CD14-positive monocyte (primary cell): ENCODE measurements at regions not wholly inside any gene's neighbourhood (a gene's known extent, or its start where the extent isn't known, plus 50 kb on each side); places are given as distances from the start of the nearest gene placed in this dataset.

Experiments
- DNase-seq, 3 donors: peaks; one replicate each; pipeline ENCODE4 v3.0.0-alpha.2; 2011 to 2022
- H2AFZ ChIP-seq: 2 replicates; pipeline ENCODE4 v1.6.0; 2012; ENCODE audit warnings: mild to moderate bottlenecking, low read depth, low read length, inconsistent platforms; ENCODE audit not compliant: insufficient read depth, poor library complexity, severe bottlenecking
- H3K27ac ChIP-seq, 2 donors: 1 replicate in 1 of 2; 2 replicates in 1 of 2; pipeline ENCODE4 v1.5.1; 2012 to 2013; ENCODE audit warnings: low read length in 2 of 2, control low read depth in 1 of 2, inconsistent platforms in 1 of 2, low read depth in 1 of 2, mild to moderate bottlenecking in 1 of 2
- H3K27me3 ChIP-seq, 2 donors: one replicate each; pipeline versions ENCODE4 v1.6.0 to v1.6.1; 2011 to 2013; ENCODE audit warnings: low read length in 2 of 2; ENCODE audit not compliant: control insufficient read depth in 2 of 2, insufficient read depth in 2 of 2
- H3K36me3 ChIP-seq, 2 donors: replicated peaks in 1 of 2; 1 replicate in 1 of 2; 2 replicates in 1 of 2; pipeline versions ENCODE4 v1.5.1 to v1.6.1; 2012 to 2013; ENCODE audit warnings: low read length in 2 of 2, control low read depth in 1 of 2, inconsistent platforms in 1 of 2, mild to moderate bottlenecking in 1 of 2; ENCODE audit not compliant: insufficient read depth in 2 of 2, control insufficient read depth in 1 of 2
- H3K4me1 ChIP-seq, 2 donors: 1 replicate in 1 of 2; 2 replicates in 1 of 2; pipeline versions ENCODE4 v1.5.1 to v1.6.1; 2012 to 2013; ENCODE audit warnings: low read length in 2 of 2, control low read depth in 1 of 2, inconsistent platforms in 1 of 2, mild to moderate bottlenecking in 1 of 2, moderate library complexity in 1 of 2; ENCODE audit not compliant: insufficient read depth in 2 of 2, control insufficient read depth in 1 of 2
- H3K4me2 ChIP-seq: replicated peaks from 2 replicates; pipeline ENCODE3; 2012; ENCODE audit warnings: low read length, moderate library complexity, mild to moderate bottlenecking; ENCODE audit not compliant: poor library complexity, severe bottlenecking; ENCODE audit errors: extremely low read depth
- H3K4me3 ChIP-seq, 3 experiments: fragments of 200-600 bp in 1 of 3; sonication (generic) in 1 of 3; replicated peaks in 1 of 3; 1 replicate in 2 of 3; 2 replicates in 1 of 3; pipeline ENCODE4 v1.5.1; 2011 to 2013; ENCODE audit warnings: low read length in 3 of 3, mild to moderate bottlenecking in 3 of 3, control low read depth in 2 of 3, low read depth in 2 of 3, inconsistent platforms in 1 of 3, moderate library complexity in 1 of 3
- H3K79me2 ChIP-seq: 2 replicates; pipeline ENCODE4 v1.6.0; 2012; ENCODE audit warnings: mild to moderate bottlenecking, control low read depth, inconsistent platforms, low read length, moderate library complexity; ENCODE audit not compliant: insufficient read depth
- H3K9ac ChIP-seq: 2 replicates; pipeline ENCODE4 v1.6.0; 2017; ENCODE audit warnings: low read length, mild to moderate bottlenecking; ENCODE audit not compliant: insufficient read depth, poor library complexity, severe bottlenecking
- H3K9me3 ChIP-seq, 2 donors: replicated peaks in 1 of 2; 1 replicate in 1 of 2; 2 replicates in 1 of 2; pipeline versions ENCODE4 v1.5.1 to v1.6.1; 2012 to 2013; ENCODE audit warnings: low read length in 2 of 2, control low read depth in 1 of 2; ENCODE audit not compliant: control insufficient read depth in 1 of 2, insufficient read depth in 1 of 2
- H4K20me1 ChIP-seq: 2 replicates; pipeline ENCODE4 v1.6.0; 2012; ENCODE audit warnings: mild to moderate bottlenecking, low read length, control low read depth, moderate library complexity; ENCODE audit not compliant: insufficient read depth
- H3K27ac Mint-ChIP-seq, 7 donors: one replicate each; pipeline ENCODE4 v1.8.0; 2020; ENCODE audit warnings: mild to moderate bottlenecking in 7 of 7, mixed read lengths in 7 of 7, moderate library complexity in 6 of 7, inconsistent platforms in 2 of 7
- H3K27me3 Mint-ChIP-seq, 3 donors: one replicate each; pipeline ENCODE4 v1.8.0; 2021 to 2022; ENCODE audit warnings: low read depth in 3 of 3, mild to moderate bottlenecking in 3 of 3, mixed read lengths in 3 of 3, moderate library complexity in 3 of 3, inconsistent platforms in 1 of 3
- H3K36me3 Mint-ChIP-seq, 2 donors: one replicate each; pipeline ENCODE4 v1.8.0; 2020; ENCODE audit warnings: mixed read lengths in 2 of 2, inconsistent platforms in 1 of 2, mild to moderate bottlenecking in 1 of 2
- H3K4me1 Mint-ChIP-seq: one replicate; pipeline ENCODE4 v1.8.0; 2020; ENCODE audit warnings: mild to moderate bottlenecking, mixed read lengths
- H3K4me3 Mint-ChIP-seq, 2 donors: one replicate each; pipeline ENCODE4 v1.8.0; 2020; ENCODE audit warnings: mild to moderate bottlenecking in 2 of 2, mixed read lengths in 2 of 2, moderate library complexity in 1 of 2
- H3K9me3 Mint-ChIP-seq, 7 donors: one replicate each; pipeline ENCODE4 v1.8.0; 2020 to 2022; ENCODE audit warnings: mixed read lengths in 7 of 7, mild to moderate bottlenecking in 6 of 7, moderate library complexity in 6 of 7, inconsistent platforms in 2 of 7
- CTCF ChIP-seq: fragments of 200-600 bp; IDR thresholded peaks from one replicate; pipeline ENCODE4 v1.8.0; 2022; ENCODE audit warnings: antibody characterized with exemption, mild to moderate bottlenecking
- WGBS: methylation state at CpG from one replicate; pipeline ENCODE4 v1.1.5; 2013; ENCODE audit warnings: missing lambda C conversion rate; ENCODE audit not compliant: insufficient coverage; 5-methylcytosine and 5-hydroxymethylcytosine counted together
- intact Hi-C, 2 donors: fragments of 100-400 bp; cut with micrococcal nuclease; formaldehyde crosslinking; loops; one replicate each; pipeline versions ENCODE4 v1.15.0 to v1.15.1; 2023

- Histone ChIP-seq H3K9me3 (no peaks in the 10 kb centered on the region), H3K27ac (no peak overlapping the region), H3K36me3 (no peaks in the 10 kb centered on the region), H3K79me2 (no peaks in the 10 kb centered on the region), H2AFZ (no peak overlapping the region), H3K4me1 (no peaks in the 10 kb centered on the region), H3K9ac (no peak overlapping the region), H3K4me3 (no peak overlapping the region), H4K20me1 (no peaks in the 10 kb centered on the region), H3K4me2 (no peak overlapping the region), H3K27me3 (no peaks in the 10 kb centered on the region)
- H3K4me1 Mint-ChIP-seq: peaks cover 5% of the 10 kb centered on the region
- H3K27me3 Mint-ChIP-seq: no peaks in the 10 kb centered on the region
- no peak overlapping the region for H3K27ac Mint-ChIP-seq
- 94% methylated on average over 2 of the region's 2 CpGs for WGBS
- no peak overlapping the region for H3K4me3 Mint-ChIP-seq
- DNase-seq: no peak
- intact Hi-C loops: no loop called here
- no peak for TF ChIP-seq CTCF
- no peaks in the 10 kb centered on the region for H3K36me3 Mint-ChIP-seq
- H3K9me3 Mint-ChIP-seq: peaks cover 0 to 8% (median 2%) of the 10 kb centered on the region in 7 donors
These were observed 473.9 kb downstream of the BCL11A start for GRCh38 chr2:60079562-60079961.

DNA sequence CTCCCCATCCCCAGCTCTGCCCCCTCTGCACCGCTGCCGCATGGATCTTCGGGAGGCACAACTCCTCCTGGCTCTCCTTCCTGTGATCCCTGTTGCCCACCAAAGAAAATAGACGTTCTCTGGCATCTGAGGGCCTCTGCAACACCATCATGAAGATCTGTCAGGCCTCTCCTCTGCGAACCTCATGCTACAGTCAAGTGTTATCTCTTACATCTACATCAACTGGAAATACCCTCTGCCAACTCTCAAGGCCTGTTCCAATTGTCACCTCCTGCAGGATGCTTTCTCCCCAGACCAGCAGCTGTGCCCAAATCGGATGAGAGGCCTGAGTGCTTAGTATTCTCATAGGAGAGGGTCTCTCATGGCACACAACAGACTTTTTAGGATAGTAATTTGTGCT is 478.4 kb downstream of the BCL11A start:
- Histone ChIP-seq H4K20me1 (no peaks in the 10 kb centered on the region), H3K27me3 (no peaks in the 10 kb centered on the region), H3K9ac (no peak overlapping the region), H3K9me3 (no peaks in the 10 kb centered on the region), H3K79me2 (no peaks in the 10 kb centered on the region), H3K4me1 (no peaks in the 10 kb centered on the region), H3K4me3 (no peak overlapping the region), H3K4me2 (no peak overlapping the region), H3K27ac (no peak overlapping the region), H3K36me3 (no peaks in the 10 kb centered on the region), H2AFZ (no peak overlapping the region)
- TF ChIP-seq CTCF: no peak
- intact Hi-C loops: no loop called here
- peaks cover 0 to 3% (median 0%) of the 10 kb centered on the region in 7 donors for H3K9me3 Mint-ChIP-seq
- peaks cover 5% of the 10 kb centered on the region for H3K4me1 Mint-ChIP-seq
- DNase-seq: no peak
- 95% methylated on average over 5 of the region's 6 CpGs for WGBS
- H3K4me3 Mint-ChIP-seq: no peak overlapping the region
- H3K36me3 Mint-ChIP-seq: no peaks in the 10 kb centered on the region
- H3K27ac Mint-ChIP-seq: no peak overlapping the region
- peaks cover 0 to 1% (median 0%) of the 10 kb centered on the region in 3 donors for H3K27me3 Mint-ChIP-seq
